Uterus (tissue), 3 donors: ENCODE measurements at regions not wholly inside any gene's neighbourhood (a gene's known extent, or its start where the extent isn't known, plus 50 kb on each side); places are given as distances from the start of the nearest gene placed in this dataset.

ENCODE experiments used
- DNase-seq, 2 donors: peaks; one replicate each; pipeline ENCODE4 v3.0.0-alpha.2; 2019 to 2020
- H3K27ac ChIP-seq, 2 donors: fragments of 200-600 bp; sonication (generic); 1 replicate in 1 of 2; 2 replicates in 1 of 2; pipeline ENCODE4 v1.5.1; 2016 to 2018
- H3K27me3 ChIP-seq, 2 donors: fragments of 200-600 bp; sonication (generic); one replicate each; pipeline ENCODE4 v1.5.1; 2018 to 2019; ENCODE audit warnings: control low read depth in 1 of 2
- H3K36me3 ChIP-seq, 2 donors: fragments of 200-600 bp; sonication (generic); one replicate each; pipeline ENCODE4 v1.5.1; 2019; ENCODE audit warnings: control low read depth in 1 of 2
- H3K4me1 ChIP-seq, 2 donors: fragments of 200-600 bp; sonication (generic); one replicate each; pipeline ENCODE4 v1.5.1; 2018 to 2019; ENCODE audit warnings: control low read depth in 1 of 2
- H3K4me3 ChIP-seq, 2 donors: fragments of 200-600 bp; sonication (generic); 1 replicate in 1 of 2; 2 replicates in 1 of 2; pipeline ENCODE4 v1.5.1; 2018 to 2019; ENCODE audit warnings: mild to moderate bottlenecking in 1 of 2
- H3K9me3 ChIP-seq, 2 donors: fragments of 200-600 bp; sonication (generic); one replicate each; pipeline ENCODE4 v1.5.1; 2019; ENCODE audit warnings: control low read depth in 1 of 2
- POLR2A ChIP-seq, 2 donors: fragments of 450-650 bp; IDR thresholded peaks; one replicate each; pipeline ENCODE4 v1.6.1; 2016; ENCODE audit warnings: antibody characterized with exemption in 2 of 2, mild to moderate bottlenecking in 1 of 2, moderate library complexity in 1 of 2
- intact Hi-C: fragments of 100-400 bp; cut with DNase I; formaldehyde crosslinking; loops from one replicate; pipeline ENCODE4 v1.15.1; 2023; ENCODE audit warnings: low total_unique reads
- TF ChIP-seq, protein P1 (sequence below), 4 experiments: fragments of 200-600 bp in 2 of 4; fragments of 450-650 bp in 2 of 4; sonication (generic) in 2 of 4; IDR thresholded peaks; one replicate each; pipeline ENCODE4 v1.5.1; 2016 to 2019; ENCODE audit warnings: antibody characterized with exemption in 4 of 4, mild to moderate bottlenecking in 2 of 4, moderate library complexity in 1 of 4
- donor health status: DM: yes; HTN: yes; CAD: no.

- intact Hi-C loops: no loop called here
Observed at GRCh38 chr7:156002362-156003066, 190.3 kb upstream of the SHH start.

GRCh38 chr7:156001496-156002260 is 189.4 kb upstream of the SHH start:
- no peak overlapping the region for H3K27ac ChIP-seq
- TF ChIP-seq POLR2A (IDR thresholded peaks at IDR 0.05): no peak
- TF ChIP-seq, protein P1, sequence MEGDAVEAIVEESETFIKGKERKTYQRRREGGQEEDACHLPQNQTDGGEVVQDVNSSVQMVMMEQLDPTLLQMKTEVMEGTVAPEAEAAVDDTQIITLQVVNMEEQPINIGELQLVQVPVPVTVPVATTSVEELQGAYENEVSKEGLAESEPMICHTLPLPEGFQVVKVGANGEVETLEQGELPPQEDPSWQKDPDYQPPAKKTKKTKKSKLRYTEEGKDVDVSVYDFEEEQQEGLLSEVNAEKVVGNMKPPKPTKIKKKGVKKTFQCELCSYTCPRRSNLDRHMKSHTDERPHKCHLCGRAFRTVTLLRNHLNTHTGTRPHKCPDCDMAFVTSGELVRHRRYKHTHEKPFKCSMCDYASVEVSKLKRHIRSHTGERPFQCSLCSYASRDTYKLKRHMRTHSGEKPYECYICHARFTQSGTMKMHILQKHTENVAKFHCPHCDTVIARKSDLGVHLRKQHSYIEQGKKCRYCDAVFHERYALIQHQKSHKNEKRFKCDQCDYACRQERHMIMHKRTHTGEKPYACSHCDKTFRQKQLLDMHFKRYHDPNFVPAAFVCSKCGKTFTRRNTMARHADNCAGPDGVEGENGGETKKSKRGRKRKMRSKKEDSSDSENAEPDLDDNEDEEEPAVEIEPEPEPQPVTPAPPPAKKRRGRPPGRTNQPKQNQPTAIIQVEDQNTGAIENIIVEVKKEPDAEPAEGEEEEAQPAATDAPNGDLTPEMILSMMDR (IDR thresholded peaks at IDR 0.05): no peak
- H3K4me3 ChIP-seq: no peak overlapping the region
- no peaks in the 10 kb centered on the region for H3K4me1 ChIP-seq
- DNase-seq: no peak
- no peaks in the 10 kb centered on the region for H3K9me3 ChIP-seq
- intact Hi-C loops: no loop called here
- no peaks in the 10 kb centered on the region for H3K27me3 ChIP-seq
- no peaks in the 10 kb centered on the region for H3K36me3 ChIP-seq

More at GRCh38 chr7:156002362-156003066, 190.3 kb upstream of the SHH start:
- H3K9me3 ChIP-seq: no peaks in the 10 kb centered on the region
- TF ChIP-seq, protein P1 (IDR thresholded peaks at IDR 0.05): no peak
- TF ChIP-seq POLR2A (IDR thresholded peaks at IDR 0.05): no peak
- H3K27ac ChIP-seq: no peak overlapping the region
- no peak overlapping the region for H3K4me3 ChIP-seq
- no peak for DNase-seq
- no peaks in the 10 kb centered on the region for H3K27me3 ChIP-seq
- H3K36me3 ChIP-seq: no peaks in the 10 kb centered on the region
- no peaks in the 10 kb centered on the region for H3K4me1 ChIP-seq

GRCh38 chr7:156000601-156001396 is 188.5 kb upstream of the SHH start:
- intact Hi-C loops: no loop called here
- TF ChIP-seq POLR2A (IDR thresholded peaks at IDR 0.05): no peak
- TF ChIP-seq, protein P1 (IDR thresholded peaks at IDR 0.05): no peak
- Histone ChIP-seq H3K27me3 (no peaks in the 10 kb centered on the region), H3K4me1 (no peaks in the 10 kb centered on the region), H3K9me3 (no peaks in the 10 kb centered on the region), H3K36me3 (no peaks in the 10 kb centered on the region), H3K27ac (no peak overlapping the region), H3K4me3 (no peak overlapping the region)
- no peak for DNase-seq

DNA sequence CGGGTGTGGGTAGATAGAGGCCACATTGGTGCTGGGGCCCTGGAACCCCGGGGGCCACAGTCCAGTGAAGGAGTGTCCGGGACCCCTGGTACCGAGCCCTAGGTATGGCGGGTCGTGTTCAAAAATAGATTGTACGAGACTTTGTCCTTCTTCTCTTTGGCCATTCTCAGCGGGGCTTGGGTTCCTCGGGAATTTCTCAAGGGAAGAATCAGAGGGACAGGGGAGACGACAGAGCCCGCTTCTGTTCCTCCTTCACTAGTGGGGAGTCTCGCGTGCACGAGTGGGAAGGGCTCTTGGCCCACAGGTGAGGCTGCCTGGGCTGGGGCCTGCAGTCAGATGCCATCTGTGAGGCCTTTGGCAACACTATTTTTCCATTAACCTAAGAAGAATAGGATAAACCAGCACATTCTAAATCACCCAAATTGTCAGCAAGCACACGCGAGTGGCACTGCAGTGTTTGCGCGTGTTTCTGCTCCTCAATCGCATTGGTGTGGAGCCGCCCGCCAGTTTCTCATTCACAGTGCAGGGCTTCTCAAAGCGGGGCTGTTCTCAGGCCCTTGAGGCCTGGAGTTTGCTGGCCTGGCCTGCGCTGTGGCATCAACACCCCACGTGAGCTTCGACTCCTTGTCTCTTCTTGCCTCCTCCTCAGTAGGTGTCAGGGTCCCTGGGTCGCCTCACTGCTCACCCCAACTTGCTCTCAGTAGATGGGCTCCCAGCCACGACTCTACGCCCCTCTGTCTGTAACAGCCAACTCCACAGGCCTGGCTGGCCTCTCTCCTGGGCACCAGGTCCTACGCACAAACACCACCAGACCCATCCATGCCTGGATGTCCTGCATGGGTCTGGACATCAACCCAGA is 187.6 kb upstream of the SHH start:
- no peaks in the 10 kb centered on the region for H3K27me3 ChIP-seq
- DNase-seq: no peak

More for the DNA sequence above, 187.6 kb upstream of the SHH start:
- no peak overlapping the region for H3K27ac ChIP-seq
- intact Hi-C loops: no loop called here
- no peaks in the 10 kb centered on the region for H3K36me3 ChIP-seq
- H3K4me3 ChIP-seq: no peak overlapping the region
- TF ChIP-seq, protein P1 (IDR thresholded peaks at IDR 0.05): no peak
- no peak for TF ChIP-seq POLR2A (IDR thresholded peaks at IDR 0.05)
- no peaks in the 10 kb centered on the region for H3K9me3 ChIP-seq
- no peaks in the 10 kb centered on the region for H3K4me1 ChIP-seq
